ENCODE measurements at regions not wholly inside any gene's neighbourhood (a gene's known extent, or its start where the extent isn't known, plus 50 kb on each side); places are given as distances from the start of the nearest gene placed in this dataset.

DNA sequence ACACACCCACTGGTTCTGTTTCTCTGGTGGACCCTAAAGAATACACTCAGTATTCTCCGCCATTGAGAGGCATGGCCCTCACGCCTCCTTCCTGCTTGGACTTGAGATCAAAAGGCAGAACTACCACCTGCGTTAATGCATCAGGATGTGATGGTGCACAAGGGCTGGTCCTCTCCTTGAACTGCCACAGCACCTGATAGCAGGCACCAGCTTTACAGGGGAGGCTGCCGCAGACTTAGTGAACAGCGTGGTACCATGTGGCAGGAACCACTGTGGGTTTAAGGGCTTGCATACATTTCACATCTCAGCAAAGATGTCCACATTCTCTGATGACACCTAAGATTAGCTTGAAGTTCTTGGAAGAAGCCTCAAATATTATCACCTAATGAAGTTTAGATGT lies 208.7 kb downstream of the GADD45G start:
- 87 to 92% methylated on average over 5 of the region's 5 CpGs for WGBS, 2 donors
- Histone ChIP-seq H3K27ac (ENCODE audit: low read depth in 2 of 2, low read length in 1 of 2) (no peak overlapping the region), H3K4me1 (ENCODE audit: control insufficient read depth in 2 of 2, insufficient read depth in 2 of 2, low read length in 1 of 2) (no peaks in the 10 kb centered on the region), H3K4me3 (ENCODE audit: low read depth in 1 of 2, low read length in 2 of 2) (no peak overlapping the region), H3K36me3 (ENCODE audit: control insufficient read depth in 2 of 2, insufficient read depth in 2 of 2, low read length in 1 of 2) (no peaks in the 10 kb centered on the region), H3K27me3 (ENCODE audit: control insufficient read depth in 1 of 2, insufficient read depth in 2 of 2, low read length in 2 of 2) (no peaks in the 10 kb centered on the region), H3K9me3 (ENCODE audit: control insufficient read depth in 2 of 2, insufficient read depth in 1 of 2, low read depth in 1 of 2, low read length in 1 of 2) (peaks cover 0 to 2% of the 10 kb centered on the region in 2 donors)

DNA sequence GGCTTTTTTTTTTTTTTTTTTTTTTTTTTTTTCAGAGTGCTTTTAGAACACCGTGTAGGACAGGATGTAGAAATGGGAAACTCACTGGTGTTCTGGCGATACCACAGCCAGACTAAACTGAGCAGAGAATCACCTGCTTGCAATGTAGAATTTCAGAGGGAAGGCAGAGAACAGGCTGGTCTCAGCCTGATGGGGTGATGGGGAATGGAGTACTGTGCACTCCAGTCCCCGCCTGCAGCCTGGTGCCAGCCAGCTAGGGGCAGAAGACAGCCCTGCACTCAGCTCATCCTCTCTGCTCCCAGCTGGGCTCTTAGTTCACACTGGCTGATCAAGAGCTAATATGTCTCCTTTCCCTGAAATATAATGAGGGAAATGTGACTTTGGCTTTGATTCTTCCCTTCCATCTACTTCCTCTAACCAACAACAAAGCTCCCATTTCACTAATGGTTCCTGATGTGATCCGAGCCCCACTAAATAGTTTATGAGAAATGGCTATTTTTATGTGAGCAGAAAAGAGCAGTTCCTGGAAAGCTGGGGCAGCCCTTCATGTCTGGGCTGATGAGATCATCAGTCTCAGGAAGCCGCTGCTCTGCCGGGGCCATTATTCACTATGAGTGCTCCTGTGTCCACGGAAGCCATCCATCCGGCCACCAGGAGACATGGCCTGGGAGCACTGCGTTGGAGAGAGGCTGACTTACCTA lies 209.7 kb downstream of the GADD45G start:
- Histone ChIP-seq H3K36me3 (ENCODE audit: control insufficient read depth in 2 of 2, insufficient read depth in 2 of 2, low read length in 1 of 2) (no peaks in the 10 kb centered on the region), H3K27ac (ENCODE audit: low read depth in 2 of 2, low read length in 1 of 2) (no peak overlapping the region), H3K4me3 (ENCODE audit: low read depth in 1 of 2, low read length in 2 of 2) (no peak overlapping the region), H3K9me3 (ENCODE audit: control insufficient read depth in 2 of 2, insufficient read depth in 1 of 2, low read depth in 1 of 2, low read length in 1 of 2) (peaks cover 0 to 2% of the 10 kb centered on the region in 2 donors), H3K27me3 (ENCODE audit: control insufficient read depth in 1 of 2, insufficient read depth in 2 of 2, low read length in 2 of 2) (no peaks in the 10 kb centered on the region), H3K4me1 (ENCODE audit: control insufficient read depth in 2 of 2, insufficient read depth in 2 of 2, low read length in 1 of 2) (no peaks in the 10 kb centered on the region)
- 51 to 52% methylated on average over 9 of the region's 9 CpGs for WGBS, 2 donors

DNA sequence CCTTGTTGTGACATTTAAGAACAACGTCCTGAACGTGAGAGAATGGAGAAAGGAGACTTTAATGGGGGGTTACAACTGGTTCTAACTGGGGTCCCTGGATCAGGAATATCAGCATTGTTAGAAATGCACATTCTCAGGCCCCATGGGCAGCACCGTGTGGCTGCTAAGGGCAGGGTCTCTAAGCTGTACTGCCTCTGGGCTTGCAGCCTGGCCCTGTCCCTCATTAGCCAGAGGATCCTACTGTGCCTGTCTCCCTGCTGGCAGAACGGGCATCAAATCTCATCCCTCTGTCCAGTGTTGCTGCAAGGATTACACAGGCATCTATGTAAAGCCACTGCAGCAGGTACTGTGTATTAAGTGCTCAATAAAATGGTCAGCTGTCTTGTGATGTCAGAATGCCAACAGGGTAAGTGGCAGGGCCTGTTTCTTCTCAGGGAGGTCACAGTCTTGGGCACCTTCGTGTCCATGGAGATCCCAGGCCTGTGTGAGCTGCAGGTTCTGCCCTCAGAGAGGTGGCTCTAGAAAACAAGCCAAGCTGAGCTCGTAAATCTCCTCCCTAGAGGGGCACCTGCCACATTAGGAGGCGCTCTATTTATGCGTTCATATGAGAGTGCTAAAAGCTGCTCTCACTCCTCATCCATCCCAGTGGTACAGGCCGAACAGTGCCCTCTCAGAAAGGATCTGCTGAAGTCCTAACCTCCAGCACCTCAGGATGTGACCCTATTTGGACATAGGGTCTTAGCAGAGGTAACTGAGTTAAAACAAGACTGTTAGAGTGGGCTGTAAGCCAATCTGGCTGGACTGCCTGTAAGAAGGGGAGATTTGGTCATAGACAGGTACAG lies 210.5 kb downstream of the GADD45G start:
- Histone ChIP-seq H3K27me3 (ENCODE audit: control insufficient read depth in 1 of 2, insufficient read depth in 2 of 2, low read length in 2 of 2) (no peaks in the 10 kb centered on the region), H3K4me1 (ENCODE audit: control insufficient read depth in 2 of 2, insufficient read depth in 2 of 2, low read length in 1 of 2) (no peaks in the 10 kb centered on the region), H3K9me3 (ENCODE audit: control insufficient read depth in 2 of 2, insufficient read depth in 1 of 2, low read depth in 1 of 2, low read length in 1 of 2) (peaks cover 0 to 2% of the 10 kb centered on the region in 2 donors), H3K4me3 (ENCODE audit: low read depth in 1 of 2, low read length in 2 of 2) (no peak overlapping the region), H3K27ac (ENCODE audit: low read depth in 2 of 2, low read length in 1 of 2) (no peak overlapping the region), H3K36me3 (ENCODE audit: control insufficient read depth in 2 of 2, insufficient read depth in 2 of 2, low read length in 1 of 2) (no peaks in the 10 kb centered on the region)
- WGBS, 2 donors = 84 to 86% methylated on average over 9 of the region's 9 CpGs

DNA sequence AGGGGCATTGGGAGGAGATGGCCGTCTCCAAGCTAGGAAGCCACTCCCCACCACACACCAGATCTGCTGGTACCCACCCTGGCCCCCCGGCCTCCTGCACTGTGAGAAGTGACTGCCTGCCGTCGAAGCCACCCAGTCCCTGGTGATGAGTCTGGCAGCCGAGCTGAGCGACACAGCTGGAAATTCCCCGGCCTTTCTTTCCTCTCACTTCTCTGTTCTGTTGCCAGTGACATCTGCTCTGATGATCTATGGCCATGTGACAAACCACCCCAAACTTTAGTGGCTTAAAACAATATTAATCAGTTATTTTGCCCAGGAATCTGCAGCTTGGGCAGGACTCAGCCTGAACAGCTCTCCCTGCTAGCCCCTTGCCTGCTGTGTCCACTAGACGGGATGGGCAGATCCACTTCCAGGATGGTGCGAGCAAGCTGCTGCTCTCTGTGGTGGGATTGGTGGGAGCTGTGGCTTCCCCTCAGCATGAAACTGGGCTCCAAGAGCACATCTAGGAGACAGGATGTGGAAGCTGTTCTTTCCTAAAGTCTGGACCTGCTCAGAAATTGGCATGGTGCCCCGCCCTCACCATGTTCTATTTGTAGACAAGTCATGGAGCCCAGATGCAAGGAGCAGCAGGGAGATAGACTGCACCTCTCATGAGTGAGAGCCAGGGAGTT lies 211.2 kb downstream of the GADD45G start:
- no peaks in the 10 kb centered on the region for H3K36me3 ChIP-seq (ENCODE audit: control insufficient read depth in 2 of 2, insufficient read depth in 2 of 2, low read length in 1 of 2)
- 52 to 58% methylated on average over 10 of the region's 10 CpGs for WGBS, 2 donors
- H3K9me3 ChIP-seq (ENCODE audit: control insufficient read depth in 2 of 2, insufficient read depth in 1 of 2, low read depth in 1 of 2, low read length in 1 of 2) = peaks cover 0 to 2% of the 10 kb centered on the region in 2 donors
- H3K4me3 ChIP-seq (ENCODE audit: low read depth in 1 of 2, low read length in 2 of 2) = no peak overlapping the region
- no peaks in the 10 kb centered on the region for H3K4me1 ChIP-seq (ENCODE audit: control insufficient read depth in 2 of 2, insufficient read depth in 2 of 2, low read length in 1 of 2)
- H3K27me3 ChIP-seq (ENCODE audit: control insufficient read depth in 1 of 2, insufficient read depth in 2 of 2, low read length in 2 of 2) = no peaks in the 10 kb centered on the region
- H3K27ac ChIP-seq (ENCODE audit: low read depth in 2 of 2, low read length in 1 of 2) = no peak overlapping the region

- Histone ChIP-seq H3K27ac (ENCODE audit: low read depth in 2 of 2, low read length in 1 of 2) (no peak overlapping the region), H3K4me1 (ENCODE audit: control insufficient read depth in 2 of 2, insufficient read depth in 2 of 2, low read length in 1 of 2) (no peaks in the 10 kb centered on the region), H3K4me3 (ENCODE audit: low read depth in 1 of 2, low read length in 2 of 2) (no peak overlapping the region), H3K9me3 (ENCODE audit: control insufficient read depth in 2 of 2, insufficient read depth in 1 of 2, low read depth in 1 of 2, low read length in 1 of 2) (peaks cover 0 to 2% of the 10 kb centered on the region in 2 donors), H3K36me3 (ENCODE audit: control insufficient read depth in 2 of 2, insufficient read depth in 2 of 2, low read length in 1 of 2) (no peaks in the 10 kb centered on the region), H3K27me3 (ENCODE audit: control insufficient read depth in 1 of 2, insufficient read depth in 2 of 2, low read length in 2 of 2) (no peaks in the 10 kb centered on the region)
- 75 to 77% methylated on average over 13 of the region's 13 CpGs for WGBS, 2 donors
These were observed 212.5 kb downstream of the GADD45G start for GRCh38 chr9:89817151-89817950.

DNA sequence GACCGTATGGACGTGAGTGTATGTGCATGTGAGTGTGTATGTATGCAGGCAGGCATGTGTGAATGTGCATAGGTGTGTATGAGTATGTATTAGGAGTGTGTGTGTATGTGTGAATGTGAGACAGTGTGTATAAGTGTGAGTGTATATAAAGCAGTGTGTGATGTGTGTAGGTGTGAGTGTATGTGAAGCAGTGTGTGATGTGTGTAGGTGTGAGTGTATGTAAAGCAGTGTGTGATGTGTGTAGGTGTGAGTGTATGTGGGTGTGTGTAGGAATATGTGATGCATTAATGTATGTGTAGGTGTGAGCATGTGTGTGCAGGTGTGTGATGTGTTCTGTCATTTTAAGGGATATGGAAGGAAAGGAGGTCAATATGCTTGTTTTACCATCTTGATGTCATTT lies 215.5 kb downstream of the GADD45G start:
- Histone ChIP-seq H3K4me3 (ENCODE audit: low read depth in 1 of 2, low read length in 2 of 2) (no peak overlapping the region), H3K36me3 (ENCODE audit: control insufficient read depth in 2 of 2, insufficient read depth in 2 of 2, low read length in 1 of 2) (no peaks in the 10 kb centered on the region), H3K27me3 (ENCODE audit: control insufficient read depth in 1 of 2, insufficient read depth in 2 of 2, low read length in 2 of 2) (no peaks in the 10 kb centered on the region), H3K4me1 (ENCODE audit: control insufficient read depth in 2 of 2, insufficient read depth in 2 of 2, low read length in 1 of 2) (no peaks in the 10 kb centered on the region), H3K27ac (ENCODE audit: low read depth in 2 of 2, low read length in 1 of 2) (no peak overlapping the region), H3K9me3 (ENCODE audit: control insufficient read depth in 2 of 2, insufficient read depth in 1 of 2, low read depth in 1 of 2, low read length in 1 of 2) (no peaks in the 10 kb centered on the region)
- 91 to 94% methylated on average over 2 of the region's 2 CpGs for WGBS, 2 donors

DNA sequence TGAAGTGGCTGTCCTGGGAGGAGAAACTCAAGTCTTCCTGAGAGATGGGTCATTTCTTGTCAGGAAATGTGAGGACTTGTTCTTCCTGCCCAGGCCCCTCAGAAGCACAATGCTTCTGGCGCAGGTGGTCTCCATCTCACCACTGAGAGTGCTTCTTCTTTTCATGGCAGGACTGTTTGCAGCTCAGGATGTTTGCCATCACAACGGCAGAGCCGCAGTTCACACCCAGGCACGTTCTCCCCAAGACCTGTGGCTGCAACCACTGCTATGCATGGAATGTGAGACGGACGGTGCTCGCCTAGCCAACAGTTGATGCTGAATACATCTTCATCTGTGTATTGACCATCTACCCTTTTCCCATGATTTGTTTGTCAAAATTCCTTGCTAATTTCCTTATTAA lies 216.3 kb downstream of the GADD45G start:
- Histone ChIP-seq H3K4me3 (ENCODE audit: low read depth in 1 of 2, low read length in 2 of 2) (no peak overlapping the region), H3K27ac (ENCODE audit: low read depth in 2 of 2, low read length in 1 of 2) (no peak overlapping the region), H3K36me3 (ENCODE audit: control insufficient read depth in 2 of 2, insufficient read depth in 2 of 2, low read length in 1 of 2) (no peaks in the 10 kb centered on the region), H3K9me3 (ENCODE audit: control insufficient read depth in 2 of 2, insufficient read depth in 1 of 2, low read depth in 1 of 2, low read length in 1 of 2) (no peaks in the 10 kb centered on the region), H3K27me3 (ENCODE audit: control insufficient read depth in 1 of 2, insufficient read depth in 2 of 2, low read length in 2 of 2) (no peaks in the 10 kb centered on the region), H3K4me1 (ENCODE audit: control insufficient read depth in 2 of 2, insufficient read depth in 2 of 2, low read length in 1 of 2) (no peaks in the 10 kb centered on the region)
- 69 to 85% methylated on average over 7 of the region's 7 CpGs for WGBS, 2 donors

DNA sequence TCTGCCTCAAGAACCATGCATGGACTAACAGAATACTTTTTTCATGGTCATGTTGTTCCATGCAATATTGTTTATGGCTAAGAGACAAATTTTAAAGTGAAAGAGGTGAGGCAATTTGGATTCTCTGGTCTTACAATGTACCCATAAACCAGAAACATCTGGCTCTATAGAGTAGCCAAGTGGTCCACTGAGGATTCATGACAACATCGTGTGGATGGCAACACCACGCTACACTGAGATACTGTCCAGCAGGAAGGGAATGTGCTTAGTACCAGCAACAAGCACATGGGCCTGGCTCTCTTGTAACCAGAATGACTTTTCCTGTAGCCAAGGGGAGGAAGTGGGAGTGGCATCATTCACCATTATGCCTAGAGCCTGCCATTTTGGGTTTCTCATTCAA lies 218.2 kb downstream of the GADD45G start:
- 96 to 98% methylated on average over 2 of the region's 2 CpGs for WGBS, 2 donors
- H3K27me3 ChIP-seq (ENCODE audit: control insufficient read depth in 1 of 2, insufficient read depth in 2 of 2, low read length in 2 of 2) = no peaks in the 10 kb centered on the region
- H3K27ac ChIP-seq (ENCODE audit: low read depth in 2 of 2, low read length in 1 of 2) = no peak overlapping the region
- H3K36me3 ChIP-seq (ENCODE audit: control insufficient read depth in 2 of 2, insufficient read depth in 2 of 2, low read length in 1 of 2) = no peaks in the 10 kb centered on the region
- no peak overlapping the region for H3K4me3 ChIP-seq (ENCODE audit: low read depth in 1 of 2, low read length in 2 of 2)
- H3K9me3 ChIP-seq (ENCODE audit: control insufficient read depth in 2 of 2, insufficient read depth in 1 of 2, low read depth in 1 of 2, low read length in 1 of 2) = no peaks in the 10 kb centered on the region
- peaks cover 0 to 2% of the 10 kb centered on the region in 2 donors for H3K4me1 ChIP-seq (ENCODE audit: control insufficient read depth in 2 of 2, insufficient read depth in 2 of 2, low read length in 1 of 2)

DNA sequence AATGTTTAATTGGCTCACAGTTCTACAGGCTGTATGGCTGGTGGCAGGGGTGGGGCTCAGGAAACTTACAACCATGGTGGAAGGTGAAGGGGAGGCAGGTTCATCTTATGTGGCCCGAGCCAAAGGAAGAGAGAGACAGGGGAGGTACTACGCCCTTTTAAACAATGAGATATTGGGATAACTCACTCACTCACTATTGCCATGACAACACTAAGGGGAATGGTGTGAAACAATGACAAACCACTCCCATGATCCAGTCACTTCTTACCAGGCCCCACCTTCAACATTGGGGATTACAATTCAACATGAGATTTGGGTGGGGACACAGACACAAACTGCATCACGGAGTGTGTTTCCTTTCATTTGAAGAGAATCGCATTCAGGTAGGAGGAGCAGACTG lies 220.9 kb downstream of the GADD45G start:
- Histone ChIP-seq H3K36me3 (ENCODE audit: control insufficient read depth in 2 of 2, insufficient read depth in 2 of 2, low read length in 1 of 2) (no peaks in the 10 kb centered on the region), H3K4me1 (ENCODE audit: control insufficient read depth in 2 of 2, insufficient read depth in 2 of 2, low read length in 1 of 2) (peaks cover 0 to 2% of the 10 kb centered on the region in 2 donors), H3K27me3 (ENCODE audit: control insufficient read depth in 1 of 2, insufficient read depth in 2 of 2, low read length in 2 of 2) (peaks cover 0 to 2% of the 10 kb centered on the region in 2 donors), H3K4me3 (ENCODE audit: low read depth in 1 of 2, low read length in 2 of 2) (no peak overlapping the region), H3K27ac (ENCODE audit: low read depth in 2 of 2, low read length in 1 of 2) (no peak overlapping the region), H3K9me3 (ENCODE audit: control insufficient read depth in 2 of 2, insufficient read depth in 1 of 2, low read depth in 1 of 2, low read length in 1 of 2) (no peaks in the 10 kb centered on the region)
- WGBS, 2 donors = 81 to 82% methylated on average over 4 of the region's 4 CpGs
